ENCODE measurements at regions not wholly inside any gene's neighbourhood (a gene's known extent, or its start where the extent isn't known, plus 50 kb on each side); places are given as distances from the start of the nearest gene placed in this dataset.

- TF ChIP-seq ZFX (IDR thresholded peaks at IDR 0.05) (no peak), CTCF (conservative IDR thresholded peaks at IDR 0.05) (no peak)
- no peak overlapping the region for H3K27ac ChIP-seq
Observed at GRCh38 chr13:44818016-44818415, 171.3 kb downstream of the NUFIP1 start.

DNA sequence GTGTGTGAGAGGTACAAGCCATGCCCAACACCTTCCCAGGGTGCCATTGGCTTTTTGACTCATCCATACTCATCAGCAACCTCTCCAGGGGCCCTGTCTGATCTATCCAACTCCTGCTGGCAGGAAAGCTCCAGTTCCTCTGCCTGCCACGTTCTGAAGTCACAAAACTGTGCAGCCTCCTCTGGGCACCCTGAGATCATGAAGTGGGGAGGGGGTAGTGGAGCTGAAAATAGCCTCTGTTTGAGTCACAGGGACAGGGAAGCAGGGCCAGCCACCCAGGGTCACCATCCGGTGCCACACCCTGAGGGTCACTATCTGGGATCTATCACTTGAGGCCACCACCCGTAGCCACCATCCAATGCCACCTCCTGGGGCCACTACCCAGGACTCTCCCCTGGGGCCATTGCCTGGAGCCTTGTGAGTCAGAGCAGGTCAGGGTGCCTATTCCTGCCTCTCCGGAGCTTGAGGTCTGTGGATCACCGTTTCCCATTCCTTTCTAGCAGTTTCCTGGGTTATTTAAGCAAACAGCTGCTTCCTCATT is 172.1 kb downstream of the NUFIP1 start:
- TF ChIP-seq CTCF (conservative IDR thresholded peaks at IDR 0.05) (no peak), ZFX (IDR thresholded peaks at IDR 0.05) (no peak)
- no peak overlapping the region for H3K27ac ChIP-seq

- TF ChIP-seq ZFX (IDR thresholded peaks at IDR 0.05) (no peak), CTCF (conservative IDR thresholded peaks at IDR 0.05) (no peak)
- no peak overlapping the region for H3K27ac ChIP-seq
Observed at GRCh38 chr13:44816701-44817100, 172.6 kb downstream of the NUFIP1 start.

DNA sequence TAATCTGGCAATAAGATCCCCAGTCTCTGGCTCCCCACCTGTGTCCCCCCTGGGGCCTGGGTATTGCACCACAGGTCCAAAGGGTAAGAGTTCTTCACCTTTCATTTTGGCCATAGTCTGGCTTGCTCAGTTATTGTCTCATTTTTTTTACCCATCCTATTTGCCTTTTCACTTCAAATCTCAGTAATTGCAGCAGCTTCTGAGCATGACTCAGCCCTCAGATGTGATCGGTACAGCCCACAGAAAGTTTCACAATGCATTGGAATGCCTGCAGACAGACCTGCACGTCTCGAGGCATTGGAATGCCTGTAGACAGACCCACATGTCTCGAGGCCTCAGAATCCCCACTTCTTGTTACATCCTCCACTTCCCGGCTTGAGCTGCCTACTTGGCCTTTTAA is 173.6 kb downstream of the NUFIP1 start:
- TF ChIP-seq CTCF (conservative IDR thresholded peaks at IDR 0.05) (no peak), ZFX (IDR thresholded peaks at IDR 0.05) (no peak)
- no peak overlapping the region for H3K27ac ChIP-seq

GRCh38 chr13:44814836-44815235 is 174.4 kb downstream of the NUFIP1 start:
- TF ChIP-seq CTCF (conservative IDR thresholded peaks at IDR 0.05) (no peak), ZFX (IDR thresholded peaks at IDR 0.05) (no peak)

GRCh38 chr13:44814161-44814560 is 175.1 kb downstream of the NUFIP1 start:
- TF ChIP-seq ZFX (IDR thresholded peaks at IDR 0.05) (no peak), CTCF (conservative IDR thresholded peaks at IDR 0.05) (no peak)
- H3K27ac ChIP-seq = no peak overlapping the region

More at GRCh38 chr13:44814836-44815235, 174.4 kb downstream of the NUFIP1 start:
- H3K27ac ChIP-seq = no peak overlapping the region

GRCh38 chr13:44812818-44813217 is 176.5 kb downstream of the NUFIP1 start:
- TF ChIP-seq CTCF (conservative IDR thresholded peaks at IDR 0.05) = no peak
- no peak for TF ChIP-seq ZFX (IDR thresholded peaks at IDR 0.05)
- H3K27ac ChIP-seq = no peak overlapping the region
